IMR-90 (cell line): ENCODE measurements at regions not wholly inside any gene's neighbourhood (a gene's known extent, or its start where the extent isn't known, plus 50 kb on each side); places are given as distances from the start of the nearest gene placed in this dataset.

ENCODE experiments used
- ATAC-seq: fragments of 200-7000 bp; cut with Tn5 transposase; 2 replicates; pipeline ENCODE4 v1.9.1; 2020; ENCODE audit warnings: low read depth, mild to moderate bottlenecking, moderate library complexity
- BruUV-seq: library from RNA; stranded (reverse); fragments of 400-500 nt; replicated peaks from 2 replicates; lab custom pipeline; 2021; lab: Mats Ljungman, UMichigan
- CTCF ChIA-PET: fragments of 300-600 bp; formaldehyde crosslinking; extraction: SDS; loops from one replicate; lab custom pipeline; 2021; ENCODE audit warnings: antibody characterized with exemption; lab: Yijun Ruan, JAX
- POLR2A ChIA-PET: fragments of 300-600 bp; sonication (Branson Sonifier 250); formaldehyde crosslinking; loops from one replicate; lab custom pipeline; 2022; ENCODE audit warnings: antibody characterized with exemption; ENCODE audit not compliant: unreplicated experiment; lab: Charles Lee
- DNase-seq: peaks from one replicate; pipeline ENCODE4 v3.0.0; 2013
- H2AFZ ChIP-seq: replicated peaks from 2 replicates; pipeline ENCODE3; 2013; ENCODE audit warnings: low read length, mild to moderate bottlenecking; ENCODE audit not compliant: poor library complexity
- H2AK5ac ChIP-seq: 2 replicates; pipeline ENCODE4 v1.6.1; 2013; ENCODE audit warnings: low read depth, low read length, inconsistent platforms
- H2AK9ac ChIP-seq: replicated peaks from 2 replicates; pipeline ENCODE3; 2013; ENCODE audit warnings: mild to moderate bottlenecking, low read depth, low read length, moderate library complexity; ENCODE audit not compliant: poor library complexity
- H2BK120ac ChIP-seq: 2 replicates; pipeline ENCODE4 v1.6.1; 2013; ENCODE audit warnings: low read depth, low read length, inconsistent platforms
- H2BK15ac ChIP-seq: 3 replicates; pipeline ENCODE4 v1.6.1; 2013; ENCODE audit warnings: low read depth, low read length, inconsistent platforms
- H2BK20ac ChIP-seq: 2 replicates; pipeline ENCODE4 v1.6.1; 2013; ENCODE audit warnings: low read depth, mild to moderate bottlenecking, inconsistent platforms, low read length, moderate library complexity
- H2BK5ac ChIP-seq: 2 replicates; pipeline ENCODE4 v1.6.1; 2013; ENCODE audit warnings: mild to moderate bottlenecking, low read depth, low read length, inconsistent platforms; ENCODE audit not compliant: poor library complexity, severe bottlenecking
- H3K14ac ChIP-seq: replicated peaks from 2 replicates; pipeline ENCODE4 v1.6.1; 2013; ENCODE audit warnings: low read depth, low read length, inconsistent platforms
- H3K18ac ChIP-seq: 2 replicates; pipeline ENCODE4 v1.6.1; 2013; ENCODE audit warnings: low read depth, low read length, control low read depth
- H3K23ac ChIP-seq: 2 replicates; pipeline ENCODE4 v1.6.1; 2013; ENCODE audit warnings: low read depth, low read length, inconsistent platforms
- H3K27ac ChIP-seq: 2 replicates; pipeline ENCODE4 v1.5.1; 2013; ENCODE audit warnings: mild to moderate bottlenecking, control low read depth, low read length; ENCODE audit not compliant: insufficient read depth
- H3K27me3 ChIP-seq: 2 replicates; pipeline ENCODE4 v1.6.1; 2013; ENCODE audit warnings: low read length; ENCODE audit not compliant: control insufficient read depth, insufficient read depth
- H3K36me3 ChIP-seq: 2 replicates; pipeline ENCODE4 v1.6.1; 2013; ENCODE audit warnings: low read length, mixed read lengths; ENCODE audit not compliant: control insufficient read depth, insufficient read depth
- H3K4ac ChIP-seq: 2 replicates; pipeline ENCODE4 v1.6.1; 2013; ENCODE audit warnings: low read depth, low read length, inconsistent platforms
- H3K4me1 ChIP-seq: 2 replicates; pipeline ENCODE4 v1.6.1; 2013; ENCODE audit warnings: low read length, mixed read lengths; ENCODE audit not compliant: control insufficient read depth, insufficient read depth
- H3K4me2 ChIP-seq: 2 replicates; pipeline ENCODE4 v1.6.1; 2013; ENCODE audit warnings: low read depth, mild to moderate bottlenecking, control low read depth, low read length, moderate library complexity
- H3K4me3 ChIP-seq: 2 replicates; pipeline ENCODE4 v1.5.1; 2013; ENCODE audit warnings: low read depth, mild to moderate bottlenecking, control low read depth, low read length, moderate library complexity; ENCODE audit not compliant: insufficient read depth
- H3K56ac ChIP-seq: 2 replicates; pipeline ENCODE4 v1.6.1; 2013; ENCODE audit warnings: low read length, inconsistent platforms; ENCODE audit not compliant: insufficient read depth; ENCODE audit errors: extremely low read depth
- H3K79me1 ChIP-seq, 2 experiments: 2 replicates each; pipeline ENCODE4 v1.6.1; 2013; ENCODE audit warnings: low read length in 2 of 2, inconsistent platforms in 1 of 2, low read depth in 1 of 2
- H3K9ac ChIP-seq: 2 replicates; pipeline ENCODE4 v1.6.1; 2013; ENCODE audit warnings: low read depth, low read length, control low read depth
- H3K9me1 ChIP-seq: 2 replicates; pipeline ENCODE4 v1.6.1; 2013; ENCODE audit warnings: low read length, inconsistent platforms; ENCODE audit not compliant: insufficient read depth
- H3K9me3 ChIP-seq: 2 replicates; pipeline ENCODE4 v1.6.1; 2013; ENCODE audit warnings: low read length; ENCODE audit not compliant: control insufficient read depth, insufficient read depth
- H4K20me1 ChIP-seq: 2 replicates; pipeline ENCODE4 v1.6.1; 2013; ENCODE audit warnings: low read length, inconsistent platforms; ENCODE audit not compliant: insufficient read depth
- H4K5ac ChIP-seq: 2 replicates; pipeline ENCODE4 v1.6.1; 2013; ENCODE audit warnings: mild to moderate bottlenecking, low read depth, low read length, control low read depth
- H4K8ac ChIP-seq, 2 experiments: 2 replicates each; pipeline ENCODE4 v1.6.1; 2013; ENCODE audit warnings: low read depth in 2 of 2, low read length in 2 of 2, control low read depth in 1 of 2, inconsistent platforms in 1 of 2
- H4K91ac ChIP-seq: 2 replicates; pipeline ENCODE4 v1.6.1; 2013; ENCODE audit warnings: low read depth, low read length, inconsistent platforms; ENCODE audit not compliant: insufficient read depth
- BHLHE40 ChIP-seq: fragments of 150-350 bp; IDR thresholded peaks from 2 replicates; pipeline ENCODE4 v1.6.1; 2016; ENCODE audit warnings: mild to moderate bottlenecking, low read depth, low read length
- CEBPB ChIP-seq: IDR thresholded peaks from 2 replicates; pipeline ENCODE4 v1.6.1; 2012; ENCODE audit warnings: low read depth, low read length, improper control_type of control experiment
- CHD1 ChIP-seq: IDR thresholded peaks from 2 replicates; pipeline ENCODE4 v1.6.1; 2012; ENCODE audit warnings: low read depth, low read length, improper control_type of control experiment
- FOS ChIP-seq: fragments of 150-350 bp; IDR thresholded peaks from 2 replicates; pipeline ENCODE4 v1.6.1; 2016; ENCODE audit warnings: low read depth, low read length
- MAFK ChIP-seq: IDR thresholded peaks from 2 replicates; pipeline ENCODE4 v1.6.1; 2012; ENCODE audit warnings: low read depth, low read length, improper control_type of control experiment
- MAZ ChIP-seq: IDR thresholded peaks from 2 replicates; pipeline ENCODE4 v1.6.1; 2012; ENCODE audit warnings: low read depth, mild to moderate bottlenecking, low read length, improper control_type of control experiment, moderate library complexity, borderline replicate concordance
- MXI1 ChIP-seq: IDR thresholded peaks from 2 replicates; pipeline ENCODE4 v1.6.1; 2012; ENCODE audit warnings: low read depth, mild to moderate bottlenecking, low read length, moderate library complexity, borderline replicate concordance
- NFE2L2 ChIP-seq: fragments of 150-350 bp; IDR thresholded peaks from 2 replicates; pipeline ENCODE4 v1.6.1; 2016; ENCODE audit warnings: low read depth, mild to moderate bottlenecking, low read length
- POLR2A ChIP-seq: IDR thresholded peaks from 2 replicates; pipeline ENCODE4 v1.6.1; 2012; ENCODE audit warnings: mild to moderate bottlenecking, low read depth, low read length
- RAD21 ChIP-seq: IDR thresholded peaks from 2 replicates; pipeline ENCODE4 v1.6.1; 2012; ENCODE audit warnings: low read length, improper control_type of control experiment
- RCOR1 ChIP-seq: IDR thresholded peaks from 2 replicates; pipeline ENCODE4 v1.6.1; 2012; ENCODE audit warnings: mild to moderate bottlenecking, low read length, improper control_type of control experiment; ENCODE audit not compliant: insufficient replicate concordance
- RFX5 ChIP-seq: IDR thresholded peaks from 2 replicates; pipeline ENCODE4 v1.8.0; 2012; ENCODE audit warnings: low read depth, mild to moderate bottlenecking, low read length, moderate library complexity
- SMC3 ChIP-seq: fragments of 150-350 bp; IDR thresholded peaks from 2 replicates; pipeline ENCODE4 v1.6.1; 2016; ENCODE audit warnings: low read depth, mild to moderate bottlenecking, antibody characterized with exemption, low read length, moderate library complexity
- dilution Hi-C: fragments of 300-500 bp; cut with HindIII; formaldehyde crosslinking; loops from one replicate; pipeline ENCODE4 v1.14.3; 2018; ENCODE audit warnings: low sequenced_read_pairs; ENCODE audit not compliant: unreplicated experiment
- in situ Hi-C: fragments of 300-500 bp; cut with MboI; formaldehyde crosslinking; loops from 3 replicates; pipeline ENCODE4 v1.14.3; 2019; ENCODE audit warnings: low sequenced_read_pairs, inconsistent platforms, mixed read lengths
- intact Hi-C: fragments of 100-400 bp; cut with micrococcal nuclease; formaldehyde crosslinking; loops from 2 replicates; pipeline ENCODE4 v1.10.0; 2022
- TF ChIP-seq, protein P1 (sequence below): conservative IDR thresholded peaks from 2 replicates; pipeline ENCODE4 v1.5.1; 2012; ENCODE audit warnings: mild to moderate bottlenecking, low read depth, low read length, improper control_type of control experiment
- TF ChIP-seq, protein P2 (sequence below): fragments of 150-350 bp; IDR thresholded peaks from 2 replicates; pipeline ENCODE4 v1.6.1; 2017; ENCODE audit warnings: mild to moderate bottlenecking, antibody characterized with exemption, low read length, low read depth
- TF ChIP-seq, protein P3 (sequence below): fragments of 150-350 bp; IDR thresholded peaks from 2 replicates; pipeline ENCODE4 v1.6.1; 2016; ENCODE audit warnings: low read depth, mild to moderate bottlenecking, low read length, moderate library complexity, borderline replicate concordance

DNA sequence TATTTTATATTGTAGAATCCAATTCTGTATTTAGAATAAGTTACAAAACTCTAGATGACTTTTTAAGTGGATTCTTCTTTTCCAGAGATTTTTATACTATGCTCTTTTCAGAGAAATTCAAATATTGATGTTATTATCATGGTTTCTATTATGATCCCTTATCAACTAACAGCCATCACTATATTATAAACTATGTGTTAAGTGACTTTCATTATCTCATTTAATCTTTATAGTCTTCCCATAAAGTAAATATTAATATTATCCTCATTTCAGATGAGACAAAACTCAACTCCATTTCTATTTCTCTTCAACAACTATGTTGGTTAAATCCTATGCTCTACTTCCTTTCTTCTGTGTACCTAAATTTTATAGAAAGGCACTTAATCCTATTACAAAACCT lies 132.6 kb downstream of the ANKRD50 start:
- Histone ChIP-seq H2BK20ac (no peak overlapping the region), H2AK9ac (no peak overlapping the region), H3K18ac (no peak overlapping the region), H4K91ac (no peak overlapping the region), H3K14ac (no peak overlapping the region), H2AFZ (no peak overlapping the region), H2BK5ac (no peak overlapping the region), H2BK120ac (no peak overlapping the region), H2BK15ac (no peak overlapping the region), H3K4me1 (no peaks in the 10 kb centered on the region), H3K9me1 (no peaks in the 10 kb centered on the region), H3K36me3 (no peaks in the 10 kb centered on the region), H3K23ac (no peak overlapping the region), H3K56ac (no peak overlapping the region), H3K79me1 (no peaks in the 10 kb centered on the region), H4K20me1 (no peaks in the 10 kb centered on the region), H3K9ac (no peak overlapping the region), H4K8ac (no peak overlapping the region), H4K5ac (no peak overlapping the region), H3K27me3 (no peaks in the 10 kb centered on the region), H3K27ac (no peak overlapping the region), H2AK5ac (no peak overlapping the region), H3K4ac (no peak overlapping the region), H3K4me3 (no peak overlapping the region), H3K9me3 (peaks cover 4% of the 10 kb centered on the region; the same call in 1 of the 2 replicates), H3K4me2 (no peak overlapping the region)
- in situ Hi-C loops (no loop called here), dilution Hi-C loops (no loop called here), intact Hi-C loops (no loop called here)
- no TSS peak for BruUV-seq
- DNase-seq (no peak), ATAC-seq (no peak)
- no peak for TF ChIP-seq MAFK
- TF ChIP-seq, protein P1, sequence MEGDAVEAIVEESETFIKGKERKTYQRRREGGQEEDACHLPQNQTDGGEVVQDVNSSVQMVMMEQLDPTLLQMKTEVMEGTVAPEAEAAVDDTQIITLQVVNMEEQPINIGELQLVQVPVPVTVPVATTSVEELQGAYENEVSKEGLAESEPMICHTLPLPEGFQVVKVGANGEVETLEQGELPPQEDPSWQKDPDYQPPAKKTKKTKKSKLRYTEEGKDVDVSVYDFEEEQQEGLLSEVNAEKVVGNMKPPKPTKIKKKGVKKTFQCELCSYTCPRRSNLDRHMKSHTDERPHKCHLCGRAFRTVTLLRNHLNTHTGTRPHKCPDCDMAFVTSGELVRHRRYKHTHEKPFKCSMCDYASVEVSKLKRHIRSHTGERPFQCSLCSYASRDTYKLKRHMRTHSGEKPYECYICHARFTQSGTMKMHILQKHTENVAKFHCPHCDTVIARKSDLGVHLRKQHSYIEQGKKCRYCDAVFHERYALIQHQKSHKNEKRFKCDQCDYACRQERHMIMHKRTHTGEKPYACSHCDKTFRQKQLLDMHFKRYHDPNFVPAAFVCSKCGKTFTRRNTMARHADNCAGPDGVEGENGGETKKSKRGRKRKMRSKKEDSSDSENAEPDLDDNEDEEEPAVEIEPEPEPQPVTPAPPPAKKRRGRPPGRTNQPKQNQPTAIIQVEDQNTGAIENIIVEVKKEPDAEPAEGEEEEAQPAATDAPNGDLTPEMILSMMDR: no peak
- no peak for TF ChIP-seq RFX5
- TF ChIP-seq NFE2L2: no peak
- TF ChIP-seq, protein P2, sequence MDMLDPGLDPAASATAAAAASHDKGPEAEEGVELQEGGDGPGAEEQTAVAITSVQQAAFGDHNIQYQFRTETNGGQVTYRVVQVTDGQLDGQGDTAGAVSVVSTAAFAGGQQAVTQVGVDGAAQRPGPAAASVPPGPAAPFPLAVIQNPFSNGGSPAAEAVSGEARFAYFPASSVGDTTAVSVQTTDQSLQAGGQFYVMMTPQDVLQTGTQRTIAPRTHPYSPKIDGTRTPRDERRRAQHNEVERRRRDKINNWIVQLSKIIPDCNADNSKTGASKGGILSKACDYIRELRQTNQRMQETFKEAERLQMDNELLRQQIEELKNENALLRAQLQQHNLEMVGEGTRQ: no peak
- TF ChIP-seq RAD21: no peak
- TF ChIP-seq MAZ: no peak
- TF ChIP-seq SMC3: no peak
- no peak for TF ChIP-seq RCOR1
- no peak for TF ChIP-seq BHLHE40
- no peak for TF ChIP-seq CHD1
- no peak for TF ChIP-seq MXI1
- no peak for TF ChIP-seq POLR2A
- TF ChIP-seq CEBPB: no peak
- no peak for TF ChIP-seq FOS
- TF ChIP-seq, protein P3, sequence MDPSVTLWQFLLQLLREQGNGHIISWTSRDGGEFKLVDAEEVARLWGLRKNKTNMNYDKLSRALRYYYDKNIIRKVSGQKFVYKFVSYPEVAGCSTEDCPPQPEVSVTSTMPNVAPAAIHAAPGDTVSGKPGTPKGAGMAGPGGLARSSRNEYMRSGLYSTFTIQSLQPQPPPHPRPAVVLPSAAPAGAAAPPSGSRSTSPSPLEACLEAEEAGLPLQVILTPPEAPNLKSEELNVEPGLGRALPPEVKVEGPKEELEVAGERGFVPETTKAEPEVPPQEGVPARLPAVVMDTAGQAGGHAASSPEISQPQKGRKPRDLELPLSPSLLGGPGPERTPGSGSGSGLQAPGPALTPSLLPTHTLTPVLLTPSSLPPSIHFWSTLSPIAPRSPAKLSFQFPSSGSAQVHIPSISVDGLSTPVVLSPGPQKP: no peak
- POLR2A ChIA-PET: no interaction called here
- CTCF ChIA-PET: no interaction called here
